Lung (tissue), 11 donors: ENCODE measurements at regions not wholly inside any gene's neighbourhood (a gene's known extent, or its start where the extent isn't known, plus 50 kb on each side); places are given as distances from the start of the nearest gene placed in this dataset.

ENCODE experiments used
- ATAC-seq: fragments of 200-7000 bp; cut with Tn5 transposase; one replicate; pipeline ENCODE4 v1.9.1; 2020; ENCODE audit warnings: moderate number of reproducible peaks; ENCODE audit not compliant: insufficient read depth, low FRiP score
- DNase-seq, 3 donors: peaks; one replicate each; pipeline ENCODE4 v3.0.0-alpha.2; 2013 to 2017
- H3K27ac ChIP-seq, 2 donors: one replicate each; pipeline ENCODE4 v1.5.1; 2013; ENCODE audit warnings: mild to moderate bottlenecking in 2 of 2, moderate library complexity in 2 of 2, control low read depth in 1 of 2, inconsistent platforms in 1 of 2, low read depth in 1 of 2, low read length in 1 of 2
- H3K27me3 ChIP-seq, 3 donors: one replicate each; pipeline ENCODE4 v1.5.1; 2013; ENCODE audit warnings: low read length in 2 of 3; ENCODE audit not compliant: control insufficient read depth in 3 of 3, insufficient read depth in 3 of 3
- H3K36me3 ChIP-seq, 4 donors: one replicate each; pipeline ENCODE4 v1.5.1; 2013; ENCODE audit warnings: low read length in 4 of 4, mild to moderate bottlenecking in 1 of 4, moderate library complexity in 1 of 4; ENCODE audit not compliant: control insufficient read depth in 4 of 4, insufficient read depth in 4 of 4
- H3K4me1 ChIP-seq, 5 donors: one replicate each; pipeline ENCODE4 v1.5.1; 2013; ENCODE audit warnings: low read length in 5 of 5, mild to moderate bottlenecking in 2 of 5, moderate library complexity in 1 of 5; ENCODE audit not compliant: control insufficient read depth in 5 of 5, insufficient read depth in 5 of 5
- H3K4me3 ChIP-seq: one replicate; pipeline ENCODE4 v1.5.1; 2013; ENCODE audit warnings: mild to moderate bottlenecking, control low read depth, moderate library complexity
- H3K9ac ChIP-seq, 2 donors: one replicate each; pipeline ENCODE4 v1.5.1; 2013; ENCODE audit warnings: low read length in 2 of 2, control low read depth in 1 of 2; ENCODE audit not compliant: insufficient read depth in 1 of 2
- H3K9me3 ChIP-seq, 4 donors: one replicate each; pipeline ENCODE4 v1.5.1; 2013; ENCODE audit warnings: low read length in 3 of 4, mild to moderate bottlenecking in 1 of 4, moderate library complexity in 1 of 4; ENCODE audit not compliant: control insufficient read depth in 4 of 4, insufficient read depth in 3 of 4
- CTCF ChIP-seq: IDR thresholded peaks from 2 replicates; pipeline ENCODE4 v1.5.1; 2012; ENCODE audit warnings: mild to moderate bottlenecking; ENCODE audit errors: control extremely low read depth, extremely low read depth
- WGBS, 2 donors: extraction: QIAGEN DNeasy Blood & Tissue Kit; methylation state at CpG; one replicate each; pipeline ENCODE4 v1.1.7; 2013; 5-methylcytosine and 5-hydroxymethylcytosine counted together
- donor health status: control.
- donor health status: control.
- donor health status: Bipolar disorder and iron deficiency.
- donor health status: healthy.
- donor health status: DM: yes; HTN: yes; CAD: no.

- Histone ChIP-seq H3K27me3 (no peaks in the 10 kb centered on the region), H3K27ac (no peak overlapping the region), H3K4me1 (no peaks in the 10 kb centered on the region), H3K4me3 (no peak overlapping the region), H3K9ac (no peak overlapping the region), H3K9me3 (peaks cover 0 to 2% (median 0%) of the 10 kb centered on the region in 4 donors), H3K36me3 (no peaks in the 10 kb centered on the region)
- TF ChIP-seq CTCF = no peak
- no peak for ATAC-seq
- peak in 1 of 3 donors; percentile 19 for DNase-seq
These were observed 1740.9 kb upstream of the CDH9 start for GRCh38 chr5:28779161-28779754.

- TF ChIP-seq CTCF = no peak
- WGBS, 2 donors = 85 to 87% methylated on average over 4 of the region's 4 CpGs
- ATAC-seq = no peak
These were observed 1731.9 kb upstream of the CDH9 start for GRCh38 chr5:28770307-28770706.

GRCh38 chr5:28766565-28767158, 1728.3 kb upstream of the CDH9 start:
- Histone ChIP-seq H3K4me3 (no peak overlapping the region), H3K4me1 (no peaks in the 10 kb centered on the region), H3K36me3 (no peaks in the 10 kb centered on the region), H3K9me3 (peaks cover 0 to 3% (median 0%) of the 10 kb centered on the region in 4 donors), H3K9ac (no peak overlapping the region), H3K27ac (no peak overlapping the region), H3K27me3 (no peaks in the 10 kb centered on the region)
- DNase-seq (peak; percentile 33 to 71 (median 69)), ATAC-seq (no peak)
- WGBS, 2 donors = 21 to 31% methylated on average over 2 of the region's 2 CpGs
- no peak for TF ChIP-seq CTCF

More at GRCh38 chr5:28770307-28770706, 1731.9 kb upstream of the CDH9 start:
- no peak overlapping the region for H3K4me3 ChIP-seq
- H3K36me3 ChIP-seq = no peaks in the 10 kb centered on the region
- H3K4me1 ChIP-seq = no peaks in the 10 kb centered on the region
- no peak overlapping the region for H3K27ac ChIP-seq
- no peak for DNase-seq
- H3K9ac ChIP-seq = no peak overlapping the region
- no peaks in the 10 kb centered on the region for H3K27me3 ChIP-seq
- peaks cover 0 to 3% (median 0%) of the 10 kb centered on the region in 4 donors for H3K9me3 ChIP-seq
